ENCODE measurements at regions not wholly inside any gene's neighbourhood (a gene's known extent, or its start where the extent isn't known, plus 50 kb on each side); places are given as distances from the start of the nearest gene placed in this dataset.

GRCh38 chr11:133681901-133682300 lies 149.6 kb upstream of the OPCML start:
- Histone ChIP-seq H2AK5ac (ENCODE audit: low read depth, low read length) (no peak overlapping the region), H2BK15ac (ENCODE audit: low read depth, low read length) (no peak overlapping the region), H2BK120ac (ENCODE audit: low read depth, low read length) (no peak overlapping the region), H2BK5ac (ENCODE audit: low read depth, low read length, poor library complexity, severe bottlenecking) (no peak overlapping the region), H3K14ac (replicated peaks; ENCODE audit: low read depth, low read length) (no peak overlapping the region), H3K79me1 (ENCODE audit: low read depth in 1 of 2, low read length in 2 of 2) (no peaks in the 10 kb centered on the region), H2AK9ac (replicated peaks; ENCODE audit: low read depth, low read length, poor library complexity) (no peak overlapping the region), H3K18ac (ENCODE audit: low read depth, low read length) (no peak overlapping the region), H3K27me3 (ENCODE audit: control insufficient read depth, insufficient read depth, low read length) (no peaks in the 10 kb centered on the region), H3K36me3 (ENCODE audit: control insufficient read depth, insufficient read depth, low read length) (no peaks in the 10 kb centered on the region), H3K4ac (ENCODE audit: low read depth, low read length) (no peak overlapping the region), H2AFZ (replicated peaks; ENCODE audit: low read length, poor library complexity) (no peak overlapping the region), H2BK20ac (ENCODE audit: low read depth, low read length) (no peak overlapping the region), H3K4me1 (ENCODE audit: control insufficient read depth, insufficient read depth, low read length) (no peaks in the 10 kb centered on the region), H3K9me1 (ENCODE audit: insufficient read depth, low read length) (no peaks in the 10 kb centered on the region), H3K27ac (ENCODE audit: insufficient read depth, low read length) (no peak overlapping the region), H3K4me2 (ENCODE audit: low read depth, low read length) (no peak overlapping the region), H4K5ac (ENCODE audit: low read depth, low read length) (no peak overlapping the region), H3K23ac (ENCODE audit: low read depth, low read length) (no peak overlapping the region), H4K8ac (ENCODE audit: low read depth in 2 of 2, low read length in 2 of 2) (no peak overlapping the region), H3K56ac (ENCODE audit: extremely low read depth, insufficient read depth, low read length) (no peak overlapping the region), H3K9ac (ENCODE audit: low read depth, low read length) (no peak overlapping the region), H4K91ac (ENCODE audit: insufficient read depth, low read depth, low read length) (no peak overlapping the region), H3K9me3 (ENCODE audit: control insufficient read depth, insufficient read depth, low read length) (peaks cover 25% of the 10 kb centered on the region), H4K20me1 (ENCODE audit: insufficient read depth, low read length) (no peaks in the 10 kb centered on the region), H3K4me3 (ENCODE audit: insufficient read depth, low read depth, low read length) (no peak overlapping the region)
- TF ChIP-seq POLR2A (IDR thresholded peaks at IDR 0.05; ENCODE audit: low read depth, low read length) = no peak
- no peak for TF ChIP-seq CHD1 (IDR thresholded peaks at IDR 0.05; ENCODE audit: low read depth, low read length)
- TF ChIP-seq RAD21 (IDR thresholded peaks at IDR 0.05; ENCODE audit: low read length) = no peak
- no peak for TF ChIP-seq ELK1 (IDR thresholded peaks at IDR 0.05; ENCODE audit: borderline replicate concordance, low read depth, low read length)
- TF ChIP-seq USF2 (IDR thresholded peaks at IDR 0.05; ENCODE audit: low read depth, low read length) = no peak
- no peak for TF ChIP-seq MAFK (IDR thresholded peaks at IDR 0.05; ENCODE audit: low read depth, low read length)
- no peak for TF ChIP-seq CEBPB (IDR thresholded peaks at IDR 0.05; ENCODE audit: low read depth, low read length)
- no peak for TF ChIP-seq SMC3 (IDR thresholded peaks at IDR 0.05; ENCODE audit: low read depth, low read length)
- no peak for TF ChIP-seq RCOR1 (IDR thresholded peaks at IDR 0.05; ENCODE audit: insufficient replicate concordance, low read length)
- no peak for TF ChIP-seq NFE2L2 (IDR thresholded peaks at IDR 0.05; ENCODE audit: low read depth, low read length)
- no peak for TF ChIP-seq RFX5 (IDR thresholded peaks at IDR 0.05; ENCODE audit: low read depth, low read length)
- TF ChIP-seq MAZ (IDR thresholded peaks at IDR 0.05; ENCODE audit: borderline replicate concordance, low read depth, low read length) = no peak
- TF ChIP-seq FOS (IDR thresholded peaks at IDR 0.05; ENCODE audit: low read depth, low read length) = no peak
- no peak for TF ChIP-seq BHLHE40 (IDR thresholded peaks at IDR 0.05; ENCODE audit: low read depth, low read length)
- TF ChIP-seq CTCF (conservative IDR thresholded peaks at IDR 0.05; ENCODE audit: low read depth, low read length) = no peak
- no peak for TF ChIP-seq MXI1 (IDR thresholded peaks at IDR 0.05; ENCODE audit: borderline replicate concordance, low read depth, low read length)
- intact Hi-C loops (cut with micrococcal nuclease) (no loop called here), dilution Hi-C loops (cut with HindIII; ENCODE audit: low sequenced_read_pairs, unreplicated experiment) (no loop called here), in situ Hi-C loops (cut with MboI; ENCODE audit: low sequenced_read_pairs) (no loop called here)
- no peak for ATAC-seq (ENCODE audit: low read depth)
- no peak for DNase-seq
- WGBS, 2 experiments (ENCODE audit: extremely low coverage in 2 of 2, insufficient read length in 1 of 2) = no CpG with 5 or more reads among the region's 6 CpGs
- CTCF ChIA-PET = no interaction called here
- POLR2A ChIA-PET (ENCODE audit: unreplicated experiment) = no interaction called here
- BruUV-seq (replicated peaks) = no TSS peak
